DOHH2 (cell line): ENCODE measurements at regions not wholly inside any gene's neighbourhood (a gene's known extent, or its start where the extent isn't known, plus 50 kb on each side); places are given as distances from the start of the nearest gene placed in this dataset.

Experiments used
- EZH2phosphoT487 ChIP-seq: fragments of 200-600 bp; sonication (generic); IDR thresholded peaks from 2 replicates; pipeline ENCODE4 v1.6.1; 2017; ENCODE audit warnings: borderline replicate concordance, mild to moderate bottlenecking, antibody characterized with exemption, low read length, moderate library complexity, mixed read lengths
- TF ChIP-seq, protein P1 (sequence below): fragments of 200-600 bp; sonication (generic); IDR thresholded peaks from one replicate; pipeline ENCODE4 v1.5.1; 2014; ENCODE audit warnings: antibody characterized with exemption, mild to moderate bottlenecking, low read depth, low read length; ENCODE audit not compliant: poor library complexity, severe bottlenecking

DNA sequence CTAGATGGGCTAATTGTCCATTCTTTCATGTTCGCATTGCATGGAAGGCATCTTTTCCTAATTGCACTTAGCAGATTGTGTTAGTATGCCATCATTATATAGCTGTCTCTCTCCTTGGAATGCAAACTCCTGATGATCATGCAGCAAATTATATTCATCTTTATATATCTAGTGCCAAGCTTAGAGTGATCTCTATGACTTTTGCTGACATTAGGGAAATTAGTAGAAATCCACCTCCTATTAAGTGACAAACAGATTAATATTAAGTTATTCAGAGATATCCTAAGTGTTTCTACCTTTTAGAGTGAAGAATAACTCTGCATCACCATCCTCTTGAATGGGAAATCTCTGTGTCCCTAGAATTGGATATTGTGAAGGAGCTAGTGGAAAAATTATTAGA is 185.6 kb downstream of the FOXG1 start:
- TF ChIP-seq, protein P1, sequence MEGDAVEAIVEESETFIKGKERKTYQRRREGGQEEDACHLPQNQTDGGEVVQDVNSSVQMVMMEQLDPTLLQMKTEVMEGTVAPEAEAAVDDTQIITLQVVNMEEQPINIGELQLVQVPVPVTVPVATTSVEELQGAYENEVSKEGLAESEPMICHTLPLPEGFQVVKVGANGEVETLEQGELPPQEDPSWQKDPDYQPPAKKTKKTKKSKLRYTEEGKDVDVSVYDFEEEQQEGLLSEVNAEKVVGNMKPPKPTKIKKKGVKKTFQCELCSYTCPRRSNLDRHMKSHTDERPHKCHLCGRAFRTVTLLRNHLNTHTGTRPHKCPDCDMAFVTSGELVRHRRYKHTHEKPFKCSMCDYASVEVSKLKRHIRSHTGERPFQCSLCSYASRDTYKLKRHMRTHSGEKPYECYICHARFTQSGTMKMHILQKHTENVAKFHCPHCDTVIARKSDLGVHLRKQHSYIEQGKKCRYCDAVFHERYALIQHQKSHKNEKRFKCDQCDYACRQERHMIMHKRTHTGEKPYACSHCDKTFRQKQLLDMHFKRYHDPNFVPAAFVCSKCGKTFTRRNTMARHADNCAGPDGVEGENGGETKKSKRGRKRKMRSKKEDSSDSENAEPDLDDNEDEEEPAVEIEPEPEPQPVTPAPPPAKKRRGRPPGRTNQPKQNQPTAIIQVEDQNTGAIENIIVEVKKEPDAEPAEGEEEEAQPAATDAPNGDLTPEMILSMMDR: no peak
- TF ChIP-seq EZH2phosphoT487: no peak
